Choroid plexus epithelial cell (primary cell): ENCODE measurements at regions not wholly inside any gene's neighbourhood (a gene's known extent, or its start where the extent isn't known, plus 50 kb on each side); places are given as distances from the start of the nearest gene placed in this dataset.
A peak's percentile ranks its signal among the peaks of the same experiment; 100 is the strongest.

ENCODE experiments used
- DNase-seq: peaks from one replicate; pipeline ENCODE4 v3.0.0-alpha.2; 2010; ENCODE audit warnings: low read depth
- H3K4me3 ChIP-seq: 2 replicates; pipeline ENCODE4 v1.5.1; 2011; ENCODE audit warnings: low read depth, mild to moderate bottlenecking, control low read depth, low read length, moderate library complexity
- CTCF ChIP-seq: conservative IDR thresholded peaks from 2 replicates; pipeline ENCODE4 v1.5.1; 2011; ENCODE audit warnings: low read depth, mild to moderate bottlenecking, control low read depth, inconsistent platforms, low read length, moderate library complexity

- H3K4me3 ChIP-seq, result no peak overlapping the region
- no peak for DNase-seq
- no peak for TF ChIP-seq CTCF
Measured at GRCh38 chr17:14717859-14718258, 417.0 kb downstream of the HS3ST3B1 start.

- peak; percentile 61 for DNase-seq
- TF ChIP-seq CTCF, result no peak
Measured at GRCh38 chr17:14715561-14715960, 414.7 kb downstream of the HS3ST3B1 start.

GRCh38 chr17:14712611-14713021 lies 411.7 kb downstream of the HS3ST3B1 start:
- no peak overlapping the region for H3K4me3 ChIP-seq
- no peak for TF ChIP-seq CTCF
- peak; percentile 40 for DNase-seq

More at GRCh38 chr17:14715561-14715960, 414.7 kb downstream of the HS3ST3B1 start:
- H3K4me3 ChIP-seq, result no peak overlapping the region

GRCh38 chr17:14704121-14704520 lies 403.2 kb downstream of the HS3ST3B1 start:
- no peak overlapping the region for H3K4me3 ChIP-seq
- DNase-seq, result no peak
- no peak for TF ChIP-seq CTCF

- peak; percentile 4 for DNase-seq
- H3K4me3 ChIP-seq, result no peak overlapping the region
- no peak for TF ChIP-seq CTCF
Measured at GRCh38 chr17:14701886-14702285, 401.0 kb downstream of the HS3ST3B1 start.

GRCh38 chr17:14699574-14700185 lies 398.8 kb downstream of the HS3ST3B1 start:
- H3K4me3 ChIP-seq, result no peak overlapping the region
- no peak for DNase-seq
- no peak for TF ChIP-seq CTCF

- TF ChIP-seq CTCF, result no peak
- DNase-seq, result no peak
- no peak overlapping the region for H3K4me3 ChIP-seq
Measured at GRCh38 chr17:14693382-14693781, 392.5 kb downstream of the HS3ST3B1 start.
